HG02840 (cell line): ENCODE measurements at regions not wholly inside any gene's neighbourhood (a gene's known extent, or its start where the extent isn't known, plus 50 kb on each side); places are given as distances from the start of the nearest gene placed in this dataset.
"Not testable (repeated sequence)": the region's sequence is repeated elsewhere in the genome, so short reads cannot be mapped to it uniquely, and the experiment has no call there.

Experiments used
- ATAC-seq: cut with Tn5 transposase; IDR thresholded peaks from one replicate; pipeline ENCODE4 v1.9.1; 2021; ENCODE audit warnings: mild to moderate bottlenecking, moderate library complexity, moderate number of reproducible peaks; ENCODE audit not compliant: unreplicated experiment, low FRiP score

- ATAC-seq = no peak
Measured at GRCh38 chr7:8809320-8809719, 375.9 kb downstream of the NXPH1 start.

GRCh38 chr7:8817448-8818036, 384.1 kb downstream of the NXPH1 start:
- no peak for ATAC-seq

- no peak for ATAC-seq
Measured at GRCh38 chr7:8818406-8818805, 385.0 kb downstream of the NXPH1 start.

GRCh38 chr7:8822595-8822994, 389.2 kb downstream of the NXPH1 start:
- no peak for ATAC-seq

- no peak for ATAC-seq
Measured at GRCh38 chr7:8823486-8823885, 390.1 kb downstream of the NXPH1 start.

GRCh38 chr7:8827329-8827728, 393.9 kb downstream of the NXPH1 start:
- ATAC-seq = no peak

GRCh38 chr7:8829100-8829499, 395.7 kb downstream of the NXPH1 start:
- no peak for ATAC-seq

- ATAC-seq = no peak
Measured at GRCh38 chr7:8831376-8831775, 398.0 kb downstream of the NXPH1 start.

GRCh38 chr7:8833355-8833754, 399.9 kb downstream of the NXPH1 start:
- ATAC-seq = no peak

GRCh38 chr7:8841171-8841570, 407.8 kb downstream of the NXPH1 start:
- ATAC-seq = no peak

- no peak for ATAC-seq
Measured at GRCh38 chr7:8871716-8872115, 438.3 kb downstream of the NXPH1 start.

- no peak for ATAC-seq
Measured at GRCh38 chr7:8881916-8882315, 448.5 kb downstream of the NXPH1 start.

- no peak for ATAC-seq
Measured at GRCh38 chr7:8885480-8886000, 452.1 kb downstream of the NXPH1 start.

GRCh38 chr7:8890346-8890745, 456.9 kb downstream of the NXPH1 start:
- not testable (repeated sequence) for ATAC-seq

GRCh38 chr7:8893775-8894174, 460.4 kb downstream of the NXPH1 start:
- no peak for ATAC-seq

- no peak for ATAC-seq
Measured at GRCh38 chr7:8906396-8907075, 473.1 kb downstream of the NXPH1 start.

GRCh38 chr7:8908889-8909288, 475.5 kb downstream of the NXPH1 start:
- ATAC-seq = no peak

GRCh38 chr7:8913682-8914081, 480.3 kb downstream of the NXPH1 start:
- no peak for ATAC-seq

- no peak for ATAC-seq
Measured at GRCh38 chr7:8921807-8922206, 488.4 kb downstream of the NXPH1 start.

GRCh38 chr7:8922726-8923125, 489.3 kb downstream of the NXPH1 start:
- ATAC-seq = no peak

GRCh38 chr7:8923164-8923806, 489.9 kb downstream of the NXPH1 start:
- no peak for ATAC-seq
